Kidney glomerular epithelial cell (primary cell): ENCODE measurements at regions not wholly inside any gene's neighbourhood (a gene's known extent, or its start where the extent isn't known, plus 50 kb on each side); places are given as distances from the start of the nearest gene placed in this dataset.
"Not testable (repeated sequence)": the region's sequence is repeated elsewhere in the genome, so short reads cannot be mapped to it uniquely, and the experiment has no call there.

Experiments used
- DNase-seq: peaks from one replicate; lab custom pipeline; 2025; lab: John Stamatoyannopoulos, UW

- DNase-seq = no peak
Observed at GRCh38 chr14:56046546-56046945, 71.7 kb upstream of the PELI2 start.

- no peak for DNase-seq
Observed at GRCh38 chr14:56046996-56047395, 71.2 kb upstream of the PELI2 start.

- DNase-seq = no peak
Observed at GRCh38 chr14:56049536-56049935, 68.7 kb upstream of the PELI2 start.

GRCh38 chr14:56055511-56055910, 62.7 kb upstream of the PELI2 start:
- no peak for DNase-seq

DNA sequence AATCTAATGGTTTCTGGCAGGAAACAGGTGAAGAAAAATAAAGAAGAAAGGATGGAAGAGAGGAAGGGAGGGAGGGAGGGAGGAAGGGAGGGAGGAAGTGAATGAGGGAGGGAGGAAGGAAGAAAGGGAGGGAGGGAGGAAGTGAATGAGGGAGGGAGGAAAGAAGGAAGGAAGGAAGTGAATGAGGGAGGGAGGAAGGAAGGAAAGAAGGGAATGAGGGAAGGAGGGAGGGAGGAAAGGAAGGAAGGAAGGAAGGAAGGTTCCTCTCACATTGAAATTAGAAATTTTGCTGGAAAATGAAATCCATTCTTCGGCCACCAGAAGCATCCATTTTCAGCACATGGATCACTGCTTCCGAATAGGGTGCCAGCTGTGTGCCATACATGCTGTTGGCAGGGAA, 62.2 kb upstream of the PELI2 start:
- DNase-seq = no peak

DNA sequence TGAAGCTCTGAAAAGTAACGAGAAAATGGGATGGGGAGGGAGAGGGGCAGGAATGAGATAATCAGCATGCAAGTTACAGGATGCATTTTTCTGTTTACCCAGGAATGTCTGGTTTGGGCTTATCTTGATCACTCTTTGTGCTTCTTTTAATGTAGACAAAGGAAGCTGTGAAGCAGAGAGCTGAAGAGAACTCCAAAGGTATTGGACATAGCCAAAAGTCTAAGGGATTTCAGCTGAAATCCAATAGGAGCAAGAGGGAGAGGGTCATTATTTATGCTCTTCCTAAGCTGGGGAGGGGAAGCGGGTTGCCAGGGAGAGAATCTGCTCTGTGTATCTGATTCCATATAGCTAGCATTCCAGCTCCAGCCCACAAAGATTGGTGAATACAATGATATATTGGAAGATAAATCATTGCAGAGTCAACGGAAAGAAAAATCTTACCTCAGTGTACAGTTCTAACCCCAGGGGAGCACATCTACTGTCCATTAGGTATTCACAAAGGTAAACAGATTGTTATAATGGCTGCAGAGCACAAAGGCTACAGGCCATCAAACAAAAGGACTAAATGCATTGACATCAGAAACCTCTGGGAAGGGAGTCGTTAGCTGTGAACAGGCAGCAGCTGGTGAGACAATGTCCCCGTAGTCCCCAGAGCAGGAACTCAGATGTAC, 61.0 kb upstream of the PELI2 start:
- DNase-seq = no peak

DNA sequence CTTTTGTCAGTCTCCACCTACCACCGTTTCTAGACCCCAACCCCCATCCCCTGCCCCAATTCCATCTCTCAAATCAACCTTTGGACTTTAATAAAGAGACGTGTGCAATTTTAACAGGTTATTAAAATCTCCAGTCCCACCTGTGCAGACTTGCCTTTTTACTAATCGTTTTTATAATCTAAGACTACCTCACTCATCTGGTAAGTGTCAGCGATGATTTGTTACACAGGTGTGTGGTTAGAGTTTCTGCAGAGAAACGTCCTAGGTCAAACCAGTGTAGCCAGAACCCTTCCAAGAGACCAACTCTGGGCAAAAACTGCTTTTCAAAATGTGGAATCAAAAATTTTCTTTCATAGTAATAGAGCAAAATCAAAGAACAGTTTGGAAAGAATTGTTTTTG, 60.4 kb upstream of the PELI2 start:
- no peak for DNase-seq

GRCh38 chr14:56059054-56059453, 59.2 kb upstream of the PELI2 start:
- peak; percentile 60 for DNase-seq

- DNase-seq = no peak
Observed at GRCh38 chr14:56061051-56061450, 57.2 kb upstream of the PELI2 start.

GRCh38 chr14:56063131-56063530, 55.1 kb upstream of the PELI2 start:
- no peak for DNase-seq

- DNase-seq = no peak
Observed at GRCh38 chr14:56064513-56064912, 53.7 kb upstream of the PELI2 start.

DNA sequence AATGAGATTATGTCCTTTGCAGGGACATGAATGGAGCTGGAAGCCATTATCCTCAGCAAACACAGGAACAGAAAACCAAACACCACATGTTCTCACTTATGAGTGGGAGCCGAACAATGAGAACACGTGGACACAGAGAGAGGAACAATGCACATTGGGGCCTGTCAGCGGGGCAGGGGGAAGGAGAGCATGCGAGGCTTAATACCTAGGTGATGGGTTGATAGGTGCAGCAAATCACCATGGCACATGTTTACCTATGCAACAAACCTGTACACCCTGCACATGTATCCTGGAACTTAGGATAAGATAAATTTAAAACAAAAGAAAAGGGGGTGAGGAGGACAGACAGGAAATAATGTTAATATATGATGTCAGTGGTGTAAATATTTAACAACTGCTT, 53.0 kb upstream of the PELI2 start:
- DNase-seq = not testable (repeated sequence)

GRCh38 chr14:56065621-56066290, 52.5 kb upstream of the PELI2 start:
- DNase-seq = peak; percentile 20
